GM12874 (cell line): ENCODE measurements at regions not wholly inside any gene's neighbourhood (a gene's known extent, or its start where the extent isn't known, plus 50 kb on each side); places are given as distances from the start of the nearest gene placed in this dataset.

ENCODE experiments used
- TF ChIP-seq, protein P1 (sequence below): IDR thresholded peaks from 2 replicates; pipeline ENCODE4 v1.5.1; 2011; ENCODE audit warnings: low read depth, mild to moderate bottlenecking, control low read depth, low read length, moderate library complexity; ENCODE audit not compliant: insufficient read depth

DNA sequence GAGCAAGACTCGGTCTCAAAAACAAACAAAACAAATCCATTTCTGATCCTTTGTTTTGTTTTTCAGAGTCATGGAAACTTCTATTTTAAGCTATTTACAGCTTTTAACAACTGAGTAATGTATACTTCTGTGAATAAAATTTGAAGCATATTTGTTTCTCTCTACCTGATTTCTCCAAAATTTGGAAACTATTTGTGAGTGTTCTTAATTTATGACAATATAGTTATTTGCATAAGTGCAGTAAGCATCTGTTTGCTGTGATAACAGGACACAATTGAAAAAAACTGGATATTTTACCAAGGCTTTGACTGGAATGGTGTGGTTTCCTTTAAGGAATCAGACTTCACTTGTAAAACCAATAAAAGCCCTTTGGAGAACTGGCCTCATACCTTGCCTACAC, 53.3 kb upstream of the GULP1 start:
- TF ChIP-seq, protein P1, sequence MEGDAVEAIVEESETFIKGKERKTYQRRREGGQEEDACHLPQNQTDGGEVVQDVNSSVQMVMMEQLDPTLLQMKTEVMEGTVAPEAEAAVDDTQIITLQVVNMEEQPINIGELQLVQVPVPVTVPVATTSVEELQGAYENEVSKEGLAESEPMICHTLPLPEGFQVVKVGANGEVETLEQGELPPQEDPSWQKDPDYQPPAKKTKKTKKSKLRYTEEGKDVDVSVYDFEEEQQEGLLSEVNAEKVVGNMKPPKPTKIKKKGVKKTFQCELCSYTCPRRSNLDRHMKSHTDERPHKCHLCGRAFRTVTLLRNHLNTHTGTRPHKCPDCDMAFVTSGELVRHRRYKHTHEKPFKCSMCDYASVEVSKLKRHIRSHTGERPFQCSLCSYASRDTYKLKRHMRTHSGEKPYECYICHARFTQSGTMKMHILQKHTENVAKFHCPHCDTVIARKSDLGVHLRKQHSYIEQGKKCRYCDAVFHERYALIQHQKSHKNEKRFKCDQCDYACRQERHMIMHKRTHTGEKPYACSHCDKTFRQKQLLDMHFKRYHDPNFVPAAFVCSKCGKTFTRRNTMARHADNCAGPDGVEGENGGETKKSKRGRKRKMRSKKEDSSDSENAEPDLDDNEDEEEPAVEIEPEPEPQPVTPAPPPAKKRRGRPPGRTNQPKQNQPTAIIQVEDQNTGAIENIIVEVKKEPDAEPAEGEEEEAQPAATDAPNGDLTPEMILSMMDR, result no peak
